NT2/D1 (cell line): ENCODE measurements at regions not wholly inside any gene's neighbourhood (a gene's known extent, or its start where the extent isn't known, plus 50 kb on each side); places are given as distances from the start of the nearest gene placed in this dataset.

Source experiments
- SUZ12 ChIP-seq: IDR thresholded peaks from 2 replicates; pipeline ENCODE4 v1.6.1; 2011; ENCODE audit not compliant: insufficient read length, insufficient read depth; ENCODE audit errors: extremely low read depth
- YY1 ChIP-seq: IDR thresholded peaks from 2 replicates; pipeline ENCODE4 v1.6.1; 2011; ENCODE audit not compliant: insufficient read length, insufficient read depth
- ZNF274 ChIP-seq: IDR thresholded peaks from 2 replicates; pipeline ENCODE4 v1.6.1; 2011; ENCODE audit warnings: mild to moderate bottlenecking, low read depth, low read length

GRCh38 chr10:128959746-128960145 lies 507.3 kb upstream of the MGMT start:
- TF ChIP-seq YY1 = no peak
- no peak for TF ChIP-seq ZNF274
- no peak for TF ChIP-seq SUZ12
